ENCODE measurements at regions not wholly inside any gene's neighbourhood (a gene's known extent, or its start where the extent isn't known, plus 50 kb on each side); places are given as distances from the start of the nearest gene placed in this dataset.

DNA sequence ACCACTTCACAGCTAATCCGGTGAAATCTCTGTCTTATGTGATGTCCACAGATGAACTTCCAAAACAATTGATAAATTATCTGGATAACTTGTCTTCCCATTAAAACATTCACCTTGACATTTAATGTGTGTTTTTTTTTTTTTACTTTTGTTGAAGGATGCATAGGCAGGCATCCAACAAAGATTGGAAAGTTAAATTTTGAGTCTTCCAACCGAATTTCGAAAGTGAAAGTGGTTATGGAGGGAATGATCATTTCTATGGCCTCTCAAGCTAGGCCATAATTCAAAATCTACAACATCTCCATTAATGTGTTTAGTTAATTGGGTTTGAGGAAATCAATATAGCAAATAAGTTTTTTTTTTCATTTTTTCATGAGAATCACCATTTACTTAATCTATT lies 1495.5 kb upstream of the ACVR2A start:
- DNase-seq (ENCODE audit: unreplicated experiment) = no peak
- H3K9me3 Mint-ChIP-seq (ENCODE audit: unreplicated experiment) = no peaks in the 10 kb centered on the region
- H3K27me3 Mint-ChIP-seq (ENCODE audit: insufficient read depth, unreplicated experiment) = no peaks in the 10 kb centered on the region
- H3K36me3 Mint-ChIP-seq (ENCODE audit: insufficient read depth, unreplicated experiment) = no peaks in the 10 kb centered on the region
- CTCF ChIA-PET = interaction anchor here (0.7 kb wide), 1 partner anchor 1814 kb away, joined by 3 read pairs; no protein-coding TSS in a partner anchor
- no peaks in the 10 kb centered on the region for H3K4me1 Mint-ChIP-seq (ENCODE audit: insufficient read depth, unreplicated experiment)
- no peak overlapping the region for H3K27ac Mint-ChIP-seq (ENCODE audit: low read depth, unreplicated experiment)
- POLR2A ChIA-PET = no interaction called here
- BruUV-seq (replicated peaks) = no TSS peak
- TF ChIP-seq, protein P1, sequence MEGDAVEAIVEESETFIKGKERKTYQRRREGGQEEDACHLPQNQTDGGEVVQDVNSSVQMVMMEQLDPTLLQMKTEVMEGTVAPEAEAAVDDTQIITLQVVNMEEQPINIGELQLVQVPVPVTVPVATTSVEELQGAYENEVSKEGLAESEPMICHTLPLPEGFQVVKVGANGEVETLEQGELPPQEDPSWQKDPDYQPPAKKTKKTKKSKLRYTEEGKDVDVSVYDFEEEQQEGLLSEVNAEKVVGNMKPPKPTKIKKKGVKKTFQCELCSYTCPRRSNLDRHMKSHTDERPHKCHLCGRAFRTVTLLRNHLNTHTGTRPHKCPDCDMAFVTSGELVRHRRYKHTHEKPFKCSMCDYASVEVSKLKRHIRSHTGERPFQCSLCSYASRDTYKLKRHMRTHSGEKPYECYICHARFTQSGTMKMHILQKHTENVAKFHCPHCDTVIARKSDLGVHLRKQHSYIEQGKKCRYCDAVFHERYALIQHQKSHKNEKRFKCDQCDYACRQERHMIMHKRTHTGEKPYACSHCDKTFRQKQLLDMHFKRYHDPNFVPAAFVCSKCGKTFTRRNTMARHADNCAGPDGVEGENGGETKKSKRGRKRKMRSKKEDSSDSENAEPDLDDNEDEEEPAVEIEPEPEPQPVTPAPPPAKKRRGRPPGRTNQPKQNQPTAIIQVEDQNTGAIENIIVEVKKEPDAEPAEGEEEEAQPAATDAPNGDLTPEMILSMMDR (IDR thresholded peaks at IDR 0.05; ENCODE audit: unreplicated experiment) = no peak
- H3K4me3 Mint-ChIP-seq (ENCODE audit: unreplicated experiment) = no peak overlapping the region
- intact Hi-C loops (cut with micrococcal nuclease) = no loop called here

DNA sequence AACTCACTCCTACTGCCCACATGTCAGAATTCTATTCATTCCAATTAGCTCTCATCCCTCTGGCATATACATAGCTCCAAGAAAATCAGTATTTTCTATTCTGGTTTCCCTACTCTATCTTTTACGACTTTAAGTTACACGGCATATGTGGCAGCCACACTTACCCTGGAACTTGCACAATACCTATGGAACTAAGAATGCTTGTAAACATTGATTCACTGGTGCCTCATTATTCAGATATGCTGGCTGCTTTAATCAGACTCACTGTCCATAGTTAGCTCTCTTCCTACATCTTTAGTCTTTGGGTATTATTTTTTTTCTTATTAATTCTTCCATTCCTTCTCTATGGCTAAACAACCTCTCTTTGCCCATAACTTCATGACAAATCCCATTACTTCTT lies 1519.9 kb upstream of the ACVR2A start:
- ChIA-PET POLR2A (interaction anchor here (0.6 kb wide), 1 partner anchor 974 kb away, joined by 3 read pairs; no protein-coding TSS in a partner anchor), CTCF (no interaction called here)
- no peak overlapping the region for H3K4me3 Mint-ChIP-seq (ENCODE audit: unreplicated experiment)
- intact Hi-C loops (cut with micrococcal nuclease) = no loop called here
- TF ChIP-seq, protein P1 (IDR thresholded peaks at IDR 0.05; ENCODE audit: unreplicated experiment) = no peak
- BruUV-seq (replicated peaks) = no TSS peak
- no peak overlapping the region for H3K27ac Mint-ChIP-seq (ENCODE audit: low read depth, unreplicated experiment)
- H3K27me3 Mint-ChIP-seq (ENCODE audit: insufficient read depth, unreplicated experiment) = no peaks in the 10 kb centered on the region
- peak; percentile 45 for DNase-seq (ENCODE audit: unreplicated experiment)
- H3K9me3 Mint-ChIP-seq (ENCODE audit: unreplicated experiment) = no peaks in the 10 kb centered on the region
- H3K4me1 Mint-ChIP-seq (ENCODE audit: insufficient read depth, unreplicated experiment) = no peaks in the 10 kb centered on the region
- no peaks in the 10 kb centered on the region for H3K36me3 Mint-ChIP-seq (ENCODE audit: insufficient read depth, unreplicated experiment)

DNA sequence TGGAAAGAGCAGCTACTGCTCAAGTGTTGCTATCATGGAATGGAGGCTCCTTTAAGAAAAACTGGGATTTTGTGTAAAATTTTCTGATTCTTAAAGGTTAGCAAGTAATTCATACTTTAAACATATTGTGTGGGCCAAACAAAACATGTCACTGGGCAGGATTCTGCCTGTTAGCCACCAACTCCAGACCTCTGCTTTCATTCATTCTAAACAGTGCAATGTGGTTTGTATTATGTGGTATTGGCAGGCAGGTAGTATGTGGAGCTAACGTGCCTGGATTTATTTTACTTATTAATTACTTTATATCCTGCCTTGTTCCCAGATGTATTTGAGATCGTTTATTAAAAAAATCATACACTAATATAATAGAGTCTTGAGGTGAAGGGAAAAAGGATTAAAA lies 1521.3 kb upstream of the ACVR2A start:
- Mint-ChIP-seq H3K4me1 (ENCODE audit: insufficient read depth, unreplicated experiment) (no peaks in the 10 kb centered on the region), H3K27me3 (ENCODE audit: insufficient read depth, unreplicated experiment) (no peaks in the 10 kb centered on the region), H3K9me3 (ENCODE audit: unreplicated experiment) (no peaks in the 10 kb centered on the region), H3K36me3 (ENCODE audit: insufficient read depth, unreplicated experiment) (no peaks in the 10 kb centered on the region), H3K27ac (ENCODE audit: low read depth, unreplicated experiment) (no peak overlapping the region), H3K4me3 (ENCODE audit: unreplicated experiment) (no peak overlapping the region)
- no peak for DNase-seq (ENCODE audit: unreplicated experiment)
- BruUV-seq (replicated peaks) = no TSS peak
- CTCF ChIA-PET = interaction anchor here (0.6 kb wide), 1 partner anchor 108 kb away, joined by 3 read pairs; no protein-coding TSS in a partner anchor
- TF ChIP-seq, protein P1 (IDR thresholded peaks at IDR 0.05; ENCODE audit: unreplicated experiment) = no peak
- intact Hi-C loops (cut with micrococcal nuclease) = no loop called here
- POLR2A ChIA-PET = interaction anchor here (0.6 kb wide), 1 partner anchor 1113 kb away, joined by 3 read pairs; no protein-coding TSS in a partner anchor

DNA sequence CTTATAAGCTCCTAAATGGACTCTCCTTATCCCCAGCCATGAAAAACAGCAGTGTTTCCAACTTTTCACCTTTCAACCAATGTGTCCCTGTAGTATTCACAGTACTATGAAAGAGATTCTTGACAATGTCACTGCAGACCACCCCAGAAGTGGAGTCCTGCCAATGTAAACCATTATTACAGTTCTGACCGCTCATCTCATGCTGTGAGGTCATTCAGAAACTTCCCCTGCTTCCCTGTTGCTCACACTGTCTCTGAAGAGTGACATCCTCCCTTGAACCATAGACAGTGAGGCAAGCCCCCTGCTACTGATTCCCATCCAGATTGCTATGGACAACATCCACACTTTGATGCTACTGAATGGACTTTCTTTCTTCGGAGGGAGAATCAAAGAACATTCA lies 1523.7 kb upstream of the ACVR2A start:
- DNase-seq (ENCODE audit: unreplicated experiment) = no peak
- no peaks in the 10 kb centered on the region for H3K27me3 Mint-ChIP-seq (ENCODE audit: insufficient read depth, unreplicated experiment)
- POLR2A ChIA-PET = no interaction called here
- H3K27ac Mint-ChIP-seq (ENCODE audit: low read depth, unreplicated experiment) = no peak overlapping the region
- no peak overlapping the region for H3K4me3 Mint-ChIP-seq (ENCODE audit: unreplicated experiment)
- no TSS peak for BruUV-seq (replicated peaks)
- H3K9me3 Mint-ChIP-seq (ENCODE audit: unreplicated experiment) = no peaks in the 10 kb centered on the region
- CTCF ChIA-PET = no interaction called here
- peaks cover 11% of the 10 kb centered on the region for H3K4me1 Mint-ChIP-seq (ENCODE audit: insufficient read depth, unreplicated experiment)
- intact Hi-C loops (cut with micrococcal nuclease) = no loop called here
- no peaks in the 10 kb centered on the region for H3K36me3 Mint-ChIP-seq (ENCODE audit: insufficient read depth, unreplicated experiment)
- TF ChIP-seq, protein P1 (IDR thresholded peaks at IDR 0.05; ENCODE audit: unreplicated experiment) = no peak

Measured in MCF 10A (cell line).